ENCODE measurements at regions not wholly inside any gene's neighbourhood (a gene's known extent, or its start where the extent isn't known, plus 50 kb on each side); places are given as distances from the start of the nearest gene placed in this dataset.

DNA sequence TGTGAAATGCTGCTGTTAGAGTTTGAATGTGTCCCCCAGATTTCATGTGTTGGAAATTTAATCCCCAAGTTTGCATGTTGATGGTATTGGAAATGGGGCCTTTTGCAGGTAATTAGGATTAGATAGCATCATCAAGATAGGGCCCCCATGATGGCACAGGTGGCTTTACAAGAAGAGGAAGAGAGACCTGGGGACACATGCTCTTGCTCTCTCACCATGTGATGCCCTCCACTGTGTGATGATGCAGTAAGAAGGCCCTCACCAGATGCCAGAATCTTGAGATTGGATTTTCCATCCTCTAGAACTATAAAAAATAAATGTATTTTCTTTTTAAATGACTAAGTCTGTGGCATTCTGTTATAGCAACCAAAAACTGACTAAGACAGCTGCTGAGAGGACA is 57.0 kb upstream of the NEK7 start:
- TF ChIP-seq POLR2A (IDR thresholded peaks at IDR 0.05) = no peak
- TF ChIP-seq, protein P1, sequence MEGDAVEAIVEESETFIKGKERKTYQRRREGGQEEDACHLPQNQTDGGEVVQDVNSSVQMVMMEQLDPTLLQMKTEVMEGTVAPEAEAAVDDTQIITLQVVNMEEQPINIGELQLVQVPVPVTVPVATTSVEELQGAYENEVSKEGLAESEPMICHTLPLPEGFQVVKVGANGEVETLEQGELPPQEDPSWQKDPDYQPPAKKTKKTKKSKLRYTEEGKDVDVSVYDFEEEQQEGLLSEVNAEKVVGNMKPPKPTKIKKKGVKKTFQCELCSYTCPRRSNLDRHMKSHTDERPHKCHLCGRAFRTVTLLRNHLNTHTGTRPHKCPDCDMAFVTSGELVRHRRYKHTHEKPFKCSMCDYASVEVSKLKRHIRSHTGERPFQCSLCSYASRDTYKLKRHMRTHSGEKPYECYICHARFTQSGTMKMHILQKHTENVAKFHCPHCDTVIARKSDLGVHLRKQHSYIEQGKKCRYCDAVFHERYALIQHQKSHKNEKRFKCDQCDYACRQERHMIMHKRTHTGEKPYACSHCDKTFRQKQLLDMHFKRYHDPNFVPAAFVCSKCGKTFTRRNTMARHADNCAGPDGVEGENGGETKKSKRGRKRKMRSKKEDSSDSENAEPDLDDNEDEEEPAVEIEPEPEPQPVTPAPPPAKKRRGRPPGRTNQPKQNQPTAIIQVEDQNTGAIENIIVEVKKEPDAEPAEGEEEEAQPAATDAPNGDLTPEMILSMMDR (IDR thresholded peaks at IDR 0.05) = no peak

All from lower leg skin (tissue), 3 donors.